ENCODE measurements at regions not wholly inside any gene's neighbourhood (a gene's known extent, or its start where the extent isn't known, plus 50 kb on each side); places are given as distances from the start of the nearest gene placed in this dataset.
"Not testable (repeated sequence)": the region's sequence is repeated elsewhere in the genome, so short reads cannot be mapped to it uniquely, and the experiment has no call there.

DNA sequence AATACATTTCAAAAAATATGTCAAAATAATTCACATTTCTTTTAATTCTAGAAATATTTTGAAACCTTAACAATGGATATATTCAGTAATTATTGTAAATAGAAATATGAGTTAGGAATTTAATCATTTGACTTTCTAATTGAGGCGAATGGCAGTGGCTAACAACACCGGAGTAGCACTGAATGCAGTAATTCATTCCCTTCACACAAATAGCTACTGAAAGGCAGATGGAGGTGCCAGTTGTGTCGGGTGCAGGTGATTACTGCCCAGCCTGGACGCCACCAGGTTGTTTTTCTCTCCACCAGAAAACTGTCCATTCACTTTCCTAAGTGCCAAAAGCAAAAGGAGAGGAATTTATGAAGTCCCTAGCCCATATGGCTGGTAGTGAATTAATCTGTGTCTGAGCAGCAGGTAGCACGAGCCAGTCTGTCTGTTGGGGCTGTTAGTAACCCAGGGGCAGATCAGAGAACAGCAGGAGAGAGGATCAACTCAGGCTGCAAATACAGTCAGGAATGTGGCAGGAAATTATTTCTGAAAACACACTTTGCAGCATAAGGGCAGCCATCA lies 79.3 kb upstream of the GMNC start:
- TF ChIP-seq, protein P1, sequence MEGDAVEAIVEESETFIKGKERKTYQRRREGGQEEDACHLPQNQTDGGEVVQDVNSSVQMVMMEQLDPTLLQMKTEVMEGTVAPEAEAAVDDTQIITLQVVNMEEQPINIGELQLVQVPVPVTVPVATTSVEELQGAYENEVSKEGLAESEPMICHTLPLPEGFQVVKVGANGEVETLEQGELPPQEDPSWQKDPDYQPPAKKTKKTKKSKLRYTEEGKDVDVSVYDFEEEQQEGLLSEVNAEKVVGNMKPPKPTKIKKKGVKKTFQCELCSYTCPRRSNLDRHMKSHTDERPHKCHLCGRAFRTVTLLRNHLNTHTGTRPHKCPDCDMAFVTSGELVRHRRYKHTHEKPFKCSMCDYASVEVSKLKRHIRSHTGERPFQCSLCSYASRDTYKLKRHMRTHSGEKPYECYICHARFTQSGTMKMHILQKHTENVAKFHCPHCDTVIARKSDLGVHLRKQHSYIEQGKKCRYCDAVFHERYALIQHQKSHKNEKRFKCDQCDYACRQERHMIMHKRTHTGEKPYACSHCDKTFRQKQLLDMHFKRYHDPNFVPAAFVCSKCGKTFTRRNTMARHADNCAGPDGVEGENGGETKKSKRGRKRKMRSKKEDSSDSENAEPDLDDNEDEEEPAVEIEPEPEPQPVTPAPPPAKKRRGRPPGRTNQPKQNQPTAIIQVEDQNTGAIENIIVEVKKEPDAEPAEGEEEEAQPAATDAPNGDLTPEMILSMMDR (IDR thresholded peaks at IDR 0.05; ENCODE audit: borderline replicate concordance), result no peak
- Histone ChIP-seq H3K36me3 (no peaks in the 10 kb centered on the region), H3K27ac (replicated peaks) (no peak overlapping the region), H3K4me1 (no peaks in the 10 kb centered on the region), H3K27me3 (ENCODE audit: low read depth) (peaks cover 11% of the 10 kb centered on the region), H3K4me3 (no peak overlapping the region), H3K9me3 (replicated peaks) (no peaks in the 10 kb centered on the region)
- DNase-seq, result no peak
- intact Hi-C loops (cut with micrococcal nuclease), result no loop called here

DNA sequence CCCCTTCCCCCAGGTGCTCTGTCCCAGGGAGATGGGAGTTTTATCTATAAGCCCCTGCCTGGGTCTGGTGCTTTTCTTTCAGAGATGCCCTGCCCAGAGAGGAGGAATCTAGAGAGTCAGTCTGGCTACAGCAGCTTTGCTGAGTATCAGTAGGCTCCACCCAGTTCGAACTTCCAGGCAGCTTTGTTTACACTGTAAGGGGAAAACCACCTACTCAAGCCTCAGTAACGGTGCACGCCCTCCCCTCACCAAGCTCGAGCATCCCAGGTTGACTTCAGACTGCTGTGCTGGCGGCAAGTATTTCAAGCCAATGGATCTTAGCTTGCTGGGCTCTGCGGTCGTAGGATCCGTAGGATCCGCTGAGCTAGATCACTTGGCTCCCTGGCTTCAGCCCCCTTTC lies 72.1 kb upstream of the GMNC start:
- H3K9me3 ChIP-seq (replicated peaks); H3K27ac ChIP-seq (replicated peaks); H3K4me3 ChIP-seq; H3K4me1 ChIP-seq; H3K36me3 ChIP-seq; intact Hi-C loops (cut with micrococcal nuclease); H3K27me3 ChIP-seq (ENCODE audit: low read depth); DNase-seq: not testable (repeated sequence)

DNA sequence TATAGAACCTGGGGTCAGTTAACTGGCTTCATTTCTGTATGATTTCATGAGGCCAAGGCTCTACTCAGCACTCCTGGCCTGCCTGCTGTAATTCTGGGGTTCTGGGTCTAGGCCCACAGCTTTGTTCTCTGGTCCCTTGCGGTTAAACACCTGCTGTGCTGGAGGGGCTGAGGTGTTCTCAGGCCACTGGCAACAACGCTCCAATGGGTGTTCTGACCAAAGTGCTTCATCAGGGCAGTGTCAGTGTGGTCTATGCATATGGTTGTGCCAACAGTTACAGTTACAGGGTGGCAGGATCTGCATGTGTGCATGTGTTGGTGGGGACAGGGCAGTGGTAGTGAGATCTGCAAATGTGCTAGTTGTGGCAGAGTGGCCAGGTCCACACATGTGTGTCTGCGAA lies 64.1 kb upstream of the GMNC start:
- Histone ChIP-seq H3K36me3 (no peaks in the 10 kb centered on the region), H3K27me3 (ENCODE audit: low read depth) (no peaks in the 10 kb centered on the region), H3K9me3 (replicated peaks) (no peaks in the 10 kb centered on the region), H3K27ac (replicated peaks) (no peak overlapping the region), H3K4me1 (no peaks in the 10 kb centered on the region), H3K4me3 (no peak overlapping the region)
- TF ChIP-seq, protein P1 (IDR thresholded peaks at IDR 0.05; ENCODE audit: borderline replicate concordance), result no peak
- DNase-seq, result no peak
- intact Hi-C loops (cut with micrococcal nuclease), result no loop called here

DNA sequence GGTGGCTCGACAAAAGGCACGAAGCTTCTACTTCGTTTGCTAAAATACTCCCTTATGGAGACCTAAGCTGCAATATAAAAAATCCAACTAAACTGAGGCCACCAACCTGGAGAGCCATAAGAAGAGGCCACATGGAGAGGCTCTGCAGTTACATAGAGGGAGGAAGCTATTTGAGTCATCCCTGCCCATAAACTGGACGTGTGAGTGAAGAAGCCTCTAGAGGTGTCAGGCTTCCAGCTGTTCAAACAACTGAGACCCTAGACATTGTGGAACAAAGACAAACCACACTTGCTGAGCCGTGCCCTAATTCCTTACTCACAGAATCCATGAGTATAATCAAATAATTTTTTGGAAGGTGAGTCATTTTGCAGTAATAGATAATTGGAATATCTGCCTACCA lies 50.2 kb upstream of the GMNC start:
- TF ChIP-seq, protein P1 (IDR thresholded peaks at IDR 0.05; ENCODE audit: borderline replicate concordance), result no peak
- H3K4me1 ChIP-seq, result no peaks in the 10 kb centered on the region
- H3K27ac ChIP-seq (replicated peaks), result no peak overlapping the region
- DNase-seq, result no peak
- H3K9me3 ChIP-seq (replicated peaks), result no peaks in the 10 kb centered on the region
- H3K27me3 ChIP-seq (ENCODE audit: low read depth), result peaks cover 5% of the 10 kb centered on the region
- no peaks in the 10 kb centered on the region for H3K36me3 ChIP-seq
- intact Hi-C loops (cut with micrococcal nuclease), result no loop called here
- no peak overlapping the region for H3K4me3 ChIP-seq

Data from left ventricle myocardium inferior (tissue), 1 donor.